Lower leg skin (tissue), 3 donors: ENCODE measurements at regions not wholly inside any gene's neighbourhood (a gene's known extent, or its start where the extent isn't known, plus 50 kb on each side); places are given as distances from the start of the nearest gene placed in this dataset.

ENCODE experiments used
- POLR2A ChIP-seq, 2 donors: fragments of 450-650 bp; IDR thresholded peaks; one replicate each; pipeline ENCODE4 v1.6.1; 2016 to 2017; ENCODE audit warnings: antibody characterized with exemption in 2 of 2, mild to moderate bottlenecking in 1 of 2, moderate library complexity in 1 of 2
- TF ChIP-seq, protein P1 (sequence below), 3 donors: fragments of 450-650 bp; IDR thresholded peaks; one replicate each; pipeline ENCODE4 v1.5.1; 2016; ENCODE audit warnings: antibody characterized with exemption in 3 of 3, mild to moderate bottlenecking in 3 of 3, moderate library complexity in 2 of 3

DNA sequence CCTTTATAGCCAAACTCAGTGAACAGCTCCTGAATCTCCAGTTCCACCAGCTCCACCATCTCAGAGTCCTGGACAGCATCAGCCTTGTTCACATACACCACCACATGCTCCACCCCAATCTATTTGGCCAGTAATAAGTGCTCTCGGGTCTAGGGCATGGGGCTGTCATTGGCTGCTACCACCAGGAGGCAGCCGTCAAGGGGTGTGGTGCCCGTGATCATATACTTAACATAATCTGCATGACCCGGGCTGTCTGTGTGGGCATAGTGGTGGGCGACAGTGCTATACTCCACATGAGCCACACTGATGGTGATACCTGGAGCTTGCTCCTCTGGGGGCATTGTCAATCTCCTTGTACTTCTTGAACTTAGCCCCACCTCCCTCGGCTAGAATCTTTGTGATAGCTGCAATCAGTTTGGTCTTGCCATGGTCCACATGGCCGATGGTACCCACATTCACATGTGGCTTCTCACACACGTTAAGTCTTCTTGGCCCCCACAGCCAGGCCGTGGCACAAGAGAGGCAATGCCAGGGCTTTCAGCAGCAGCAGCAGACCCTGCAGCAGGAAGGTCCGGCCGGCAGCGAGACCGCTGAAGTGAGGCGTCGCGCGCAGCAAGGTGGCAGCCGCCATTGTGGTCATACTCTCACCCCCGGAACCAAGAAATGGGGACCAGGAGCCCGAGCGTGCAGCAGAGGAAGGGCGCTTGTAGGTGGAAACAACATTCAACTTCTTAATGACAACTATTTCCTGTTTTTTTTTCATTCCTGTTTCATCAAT lies 210.3 kb upstream of the WSB1 start:
- TF ChIP-seq, protein P1, sequence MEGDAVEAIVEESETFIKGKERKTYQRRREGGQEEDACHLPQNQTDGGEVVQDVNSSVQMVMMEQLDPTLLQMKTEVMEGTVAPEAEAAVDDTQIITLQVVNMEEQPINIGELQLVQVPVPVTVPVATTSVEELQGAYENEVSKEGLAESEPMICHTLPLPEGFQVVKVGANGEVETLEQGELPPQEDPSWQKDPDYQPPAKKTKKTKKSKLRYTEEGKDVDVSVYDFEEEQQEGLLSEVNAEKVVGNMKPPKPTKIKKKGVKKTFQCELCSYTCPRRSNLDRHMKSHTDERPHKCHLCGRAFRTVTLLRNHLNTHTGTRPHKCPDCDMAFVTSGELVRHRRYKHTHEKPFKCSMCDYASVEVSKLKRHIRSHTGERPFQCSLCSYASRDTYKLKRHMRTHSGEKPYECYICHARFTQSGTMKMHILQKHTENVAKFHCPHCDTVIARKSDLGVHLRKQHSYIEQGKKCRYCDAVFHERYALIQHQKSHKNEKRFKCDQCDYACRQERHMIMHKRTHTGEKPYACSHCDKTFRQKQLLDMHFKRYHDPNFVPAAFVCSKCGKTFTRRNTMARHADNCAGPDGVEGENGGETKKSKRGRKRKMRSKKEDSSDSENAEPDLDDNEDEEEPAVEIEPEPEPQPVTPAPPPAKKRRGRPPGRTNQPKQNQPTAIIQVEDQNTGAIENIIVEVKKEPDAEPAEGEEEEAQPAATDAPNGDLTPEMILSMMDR (IDR thresholded peaks at IDR 0.05), result no peak
- TF ChIP-seq POLR2A (IDR thresholded peaks at IDR 0.05), result no peak
